ENCODE measurements at regions not wholly inside any gene's neighbourhood (a gene's known extent, or its start where the extent isn't known, plus 50 kb on each side); places are given as distances from the start of the nearest gene placed in this dataset.

DNA sequence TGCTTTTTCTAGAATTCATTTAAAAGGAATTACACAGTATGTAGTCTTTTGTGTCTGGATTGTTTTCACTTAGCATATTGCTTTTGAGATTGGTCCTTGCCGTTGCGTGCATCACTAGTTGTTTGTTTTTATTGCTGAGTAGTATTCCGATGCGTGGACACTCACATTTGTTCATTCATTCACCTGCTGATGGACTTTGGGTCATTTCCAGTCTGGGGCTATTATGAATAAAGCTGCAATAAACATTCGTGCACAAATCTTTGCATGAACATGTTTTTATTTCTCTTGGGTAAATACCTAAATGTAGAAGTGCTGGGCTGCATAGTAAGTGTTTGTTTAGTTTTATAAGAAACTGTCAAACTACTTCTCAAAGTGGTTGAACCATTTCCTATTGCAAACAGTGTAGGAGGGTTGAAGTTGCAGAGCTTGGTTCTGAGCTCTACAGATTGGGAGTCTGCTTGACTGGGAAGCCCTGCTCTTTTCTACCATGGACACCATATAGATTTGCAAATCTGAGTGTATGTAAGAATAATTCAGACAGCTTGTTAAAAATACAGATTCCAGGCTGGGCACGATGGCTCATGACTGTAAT is 404.7 kb upstream of the PROX1 start:
- ATAC-seq: no peak
- Mint-ChIP-seq H3K27me3 (ENCODE audit: low read depth) (no peaks in the 10 kb centered on the region), H3K9me3 (peaks cover 7% of the 10 kb centered on the region; the same call in 1 of the 2 replicates), H3K36me3 (no peaks in the 10 kb centered on the region), H3K4me1 (no peaks in the 10 kb centered on the region), H3K4me3 (no peak overlapping the region), H3K27ac (no peak overlapping the region)
- ChIA-PET POLR2A (no interaction called here), CTCF (no interaction called here)
- no peak for DNase-seq (ENCODE audit: low spot score)
- no peak for TF ChIP-seq JUN (CRISPR knock-in tag; IDR thresholded peaks at IDR 0.05)
- TF ChIP-seq, protein P1, sequence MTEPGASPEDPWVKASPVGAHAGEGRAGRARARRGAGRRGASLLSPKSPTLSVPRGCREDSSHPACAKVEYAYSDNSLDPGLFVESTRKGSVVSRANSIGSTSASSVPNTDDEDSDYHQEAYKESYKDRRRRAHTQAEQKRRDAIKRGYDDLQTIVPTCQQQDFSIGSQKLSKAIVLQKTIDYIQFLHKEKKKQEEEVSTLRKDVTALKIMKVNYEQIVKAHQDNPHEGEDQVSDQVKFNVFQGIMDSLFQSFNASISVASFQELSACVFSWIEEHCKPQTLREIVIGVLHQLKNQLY (CRISPR knock-in tag; IDR thresholded peaks at IDR 0.05): no peak

- H3K4me3 Mint-ChIP-seq: no peak overlapping the region
- no peak for TF ChIP-seq ZNF232 (CRISPR knock-in tag; IDR thresholded peaks at IDR 0.05)
- CTCF ChIA-PET: no interaction called here
- H3K27me3 Mint-ChIP-seq (ENCODE audit: low read depth): no peaks in the 10 kb centered on the region
- H3K4me1 Mint-ChIP-seq: no peaks in the 10 kb centered on the region
- ATAC-seq (no peak), DNase-seq (ENCODE audit: low spot score) (no peak)
- no peaks in the 10 kb centered on the region for H3K9me3 Mint-ChIP-seq
- no peaks in the 10 kb centered on the region for H3K36me3 Mint-ChIP-seq
- POLR2A ChIA-PET: no interaction called here
- no peak overlapping the region for H3K27ac Mint-ChIP-seq
These were observed 403.5 kb upstream of the PROX1 start for GRCh38 chr1:213584272-213584671.

DNA sequence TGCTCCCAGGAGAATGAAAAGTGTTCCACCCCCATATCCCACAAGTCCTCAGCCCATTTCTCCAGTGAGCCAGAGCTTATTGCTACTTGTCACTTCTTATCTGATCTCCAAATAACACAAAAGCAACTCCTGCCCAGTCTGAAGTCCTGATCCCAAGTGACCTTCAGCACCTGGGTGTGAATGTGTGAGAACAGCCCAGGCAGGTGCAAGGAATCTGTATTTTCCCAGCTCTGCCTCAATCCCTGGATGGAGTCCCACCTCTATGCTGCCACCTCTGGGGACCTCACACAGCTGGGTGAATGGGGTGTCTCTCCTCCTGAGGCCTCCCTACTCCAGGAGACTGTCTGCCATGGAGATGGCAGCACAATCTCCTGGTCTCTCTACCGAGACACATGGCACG is 402.4 kb upstream of the PROX1 start:
- Mint-ChIP-seq H3K9me3 (no peaks in the 10 kb centered on the region), H3K4me3 (no peak overlapping the region), H3K27me3 (ENCODE audit: low read depth) (no peaks in the 10 kb centered on the region), H3K4me1 (no peaks in the 10 kb centered on the region), H3K36me3 (no peaks in the 10 kb centered on the region), H3K27ac (no peak overlapping the region)
- TF ChIP-seq IRF2 (CRISPR knock-in tag; IDR thresholded peaks at IDR 0.05; ENCODE audit: borderline replicate concordance, low read depth): no peak
- TF ChIP-seq ZNF219 (CRISPR knock-in tag; IDR thresholded peaks at IDR 0.05; ENCODE audit: borderline replicate concordance): no peak
- TF ChIP-seq, protein P2, sequence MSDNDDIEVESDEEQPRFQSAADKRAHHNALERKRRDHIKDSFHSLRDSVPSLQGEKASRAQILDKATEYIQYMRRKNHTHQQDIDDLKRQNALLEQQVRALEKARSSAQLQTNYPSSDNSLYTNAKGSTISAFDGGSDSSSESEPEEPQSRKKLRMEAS (CRISPR knock-in tag; IDR thresholded peaks at IDR 0.05): no peak
- TF ChIP-seq CTCF (IDR thresholded peaks at IDR 0.05): no peak
- TF ChIP-seq ZBTB43 (CRISPR knock-in tag; IDR thresholded peaks at IDR 0.05): no peak
- TF ChIP-seq, protein P3, sequence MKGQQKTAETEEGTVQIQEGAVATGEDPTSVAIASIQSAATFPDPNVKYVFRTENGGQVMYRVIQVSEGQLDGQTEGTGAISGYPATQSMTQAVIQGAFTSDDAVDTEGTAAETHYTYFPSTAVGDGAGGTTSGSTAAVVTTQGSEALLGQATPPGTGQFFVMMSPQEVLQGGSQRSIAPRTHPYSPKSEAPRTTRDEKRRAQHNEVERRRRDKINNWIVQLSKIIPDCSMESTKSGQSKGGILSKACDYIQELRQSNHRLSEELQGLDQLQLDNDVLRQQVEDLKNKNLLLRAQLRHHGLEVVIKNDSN (CRISPR knock-in tag; IDR thresholded peaks at IDR 0.05): no peak
- TF ChIP-seq, protein P4, sequence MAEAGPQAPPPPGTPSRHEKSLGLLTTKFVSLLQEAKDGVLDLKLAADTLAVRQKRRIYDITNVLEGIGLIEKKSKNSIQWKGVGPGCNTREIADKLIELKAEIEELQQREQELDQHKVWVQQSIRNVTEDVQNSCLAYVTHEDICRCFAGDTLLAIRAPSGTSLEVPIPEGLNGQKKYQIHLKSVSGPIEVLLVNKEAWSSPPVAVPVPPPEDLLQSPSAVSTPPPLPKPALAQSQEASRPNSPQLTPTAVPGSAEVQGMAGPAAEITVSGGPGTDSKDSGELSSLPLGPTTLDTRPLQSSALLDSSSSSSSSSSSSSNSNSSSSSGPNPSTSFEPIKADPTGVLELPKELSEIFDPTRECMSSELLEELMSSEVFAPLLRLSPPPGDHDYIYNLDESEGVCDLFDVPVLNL (CRISPR knock-in tag; IDR thresholded peaks at IDR 0.05; ENCODE audit: borderline replicate concordance, low read depth): no peak
- TF ChIP-seq PRRX2 (CRISPR knock-in tag; IDR thresholded peaks at IDR 0.05): no peak
- no peak for TF ChIP-seq JUN (CRISPR knock-in tag; IDR thresholded peaks at IDR 0.05)
- no peak for TF ChIP-seq ESRRA (CRISPR knock-in tag; IDR thresholded peaks at IDR 0.05; ENCODE audit: borderline replicate concordance)
- TF ChIP-seq, protein P5, sequence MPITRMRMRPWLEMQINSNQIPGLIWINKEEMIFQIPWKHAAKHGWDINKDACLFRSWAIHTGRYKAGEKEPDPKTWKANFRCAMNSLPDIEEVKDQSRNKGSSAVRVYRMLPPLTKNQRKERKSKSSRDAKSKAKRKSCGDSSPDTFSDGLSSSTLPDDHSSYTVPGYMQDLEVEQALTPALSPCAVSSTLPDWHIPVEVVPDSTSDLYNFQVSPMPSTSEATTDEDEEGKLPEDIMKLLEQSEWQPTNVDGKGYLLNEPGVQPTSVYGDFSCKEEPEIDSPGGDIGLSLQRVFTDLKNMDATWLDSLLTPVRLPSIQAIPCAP (CRISPR knock-in tag; IDR thresholded peaks at IDR 0.05): no peak
- no peak for TF ChIP-seq TP53 (CRISPR knock-in tag; IDR thresholded peaks at IDR 0.05)
- no peak for TF ChIP-seq ZNF317 (CRISPR knock-in tag; IDR thresholded peaks at IDR 0.05; ENCODE audit: borderline replicate concordance, low read depth)
- no peak for TF ChIP-seq MXD4 (CRISPR knock-in tag; IDR thresholded peaks at IDR 0.05; ENCODE audit: borderline replicate concordance)
- TF ChIP-seq ATF6 (CRISPR knock-in tag; IDR thresholded peaks at IDR 0.05): no peak
- TF ChIP-seq EMX1 (CRISPR knock-in tag; IDR thresholded peaks at IDR 0.05): no peak
- TF ChIP-seq, protein P6, sequence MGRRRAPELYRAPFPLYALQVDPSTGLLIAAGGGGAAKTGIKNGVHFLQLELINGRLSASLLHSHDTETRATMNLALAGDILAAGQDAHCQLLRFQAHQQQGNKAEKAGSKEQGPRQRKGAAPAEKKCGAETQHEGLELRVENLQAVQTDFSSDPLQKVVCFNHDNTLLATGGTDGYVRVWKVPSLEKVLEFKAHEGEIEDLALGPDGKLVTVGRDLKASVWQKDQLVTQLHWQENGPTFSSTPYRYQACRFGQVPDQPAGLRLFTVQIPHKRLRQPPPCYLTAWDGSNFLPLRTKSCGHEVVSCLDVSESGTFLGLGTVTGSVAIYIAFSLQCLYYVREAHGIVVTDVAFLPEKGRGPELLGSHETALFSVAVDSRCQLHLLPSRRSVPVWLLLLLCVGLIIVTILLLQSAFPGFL (CRISPR knock-in tag; IDR thresholded peaks at IDR 0.05; ENCODE audit: borderline replicate concordance): no peak
- ChIA-PET POLR2A (no interaction called here), CTCF (no interaction called here)
- DNase-seq (ENCODE audit: low spot score): no peak
- no peak for ATAC-seq
